K562 (cell line): ENCODE measurements at regions not wholly inside any gene's neighbourhood (a gene's known extent, or its start where the extent isn't known, plus 50 kb on each side); places are given as distances from the start of the nearest gene placed in this dataset.

Source experiments
- ATAC-seq: fragments of 200-7000 bp; cut with Tn5 transposase; 3 replicates; pipeline ENCODE4 v1.9.1; 2020; ENCODE audit warnings: moderate library complexity
- BruUV-seq: library from RNA; stranded (reverse); fragments of 400-500 nt; replicated peaks from 2 replicates; lab custom pipeline; 2021; lab: Mats Ljungman, UMichigan
- CTCF ChIA-PET: fragments of 300-600 bp; formaldehyde crosslinking; extraction: SDS; loops from one replicate; lab custom pipeline; 2021; ENCODE audit warnings: low intra/inter-chr PET ratio; lab: Yijun Ruan, JAX
- POLR2A ChIA-PET: fragments of 300-600, 350-650 bp; sonication (Branson Sonifier 250); formaldehyde crosslinking; extraction: SDS; loops from one replicate; lab custom pipeline; 2021; ENCODE audit warnings: antibody characterized with exemption, inconsistent platforms; lab: Yijun Ruan, JAX
- DNase-seq, 4 experiments: peaks; one replicate each; pipeline versions ENCODE4 v3.0.0 to v3.0.0-alpha.2; 2011 to 2018; ENCODE audit warnings: low spot score in 3 of 4, mixed read lengths in 3 of 4; ENCODE audit errors: extremely low read depth in 1 of 4
- FAIRE-seq: peaks from 2 replicates; lab custom pipeline; 2011; peaks lifted over from hg19 to GRCh38; lab: Jason Lieb, UNC
- H2AFZ ChIP-seq: 2 replicates; pipeline ENCODE4 v1.6.0; 2011; ENCODE audit warnings: low read depth, low read length, control low read depth, inconsistent platforms
- H3K27ac ChIP-seq: fragments of 200-600 bp; 3 replicates; pipeline ENCODE4 v1.8.0; 2011; ENCODE audit warnings: low read depth, mild to moderate bottlenecking, control low read depth, inconsistent platforms, low read length, moderate library complexity, mixed read lengths; ENCODE audit errors: extremely low read depth
- H3K27me3 ChIP-seq, 2 experiments: fragments of 300-600 bp in 1 of 2; 2 replicates in 1 of 2; 3 replicates in 1 of 2; pipeline versions ENCODE4 v1.6.0 to v1.8.0; 2011; ENCODE audit warnings: inconsistent platforms in 2 of 2, low read length in 2 of 2, mild to moderate bottlenecking in 1 of 2, mixed read lengths in 1 of 2, moderate library complexity in 1 of 2; ENCODE audit not compliant: control insufficient read depth in 2 of 2, insufficient read depth in 2 of 2
- H3K36me3 ChIP-seq: fragments of 300-600 bp; 3 replicates; pipeline ENCODE4 v1.8.0; 2011; ENCODE audit warnings: mild to moderate bottlenecking, low read length, inconsistent platforms; ENCODE audit not compliant: control insufficient read depth, insufficient read depth
- H3K4me1 ChIP-seq, 2 experiments: fragments of 200-600 bp in 1 of 2; replicated peaks in 1 of 2; 2 replicates in 1 of 2; 3 replicates in 1 of 2; pipeline versions ENCODE4 v1.5.1 to v1.8.0; 2011; ENCODE audit warnings: inconsistent platforms in 2 of 2, low read length in 2 of 2, mild to moderate bottlenecking in 1 of 2, mixed read lengths in 1 of 2, moderate library complexity in 1 of 2; ENCODE audit not compliant: control insufficient read depth in 2 of 2, insufficient read depth in 2 of 2
- H3K4me2 ChIP-seq: 2 replicates; pipeline ENCODE4 v1.6.1; 2011; ENCODE audit warnings: low read length, control low read depth, inconsistent platforms, mixed read lengths; ENCODE audit not compliant: insufficient read depth
- H3K4me3 ChIP-seq: fragments of 200-600 bp; sonication (generic), shearing (Covaris generic); 2 replicates; pipeline ENCODE4 v1.5.1; 2016; ENCODE audit warnings: control low read depth, inconsistent platforms
- H3K79me2 ChIP-seq: fragments of 200-600 bp; 3 replicates; pipeline ENCODE4 v1.8.0; 2011; ENCODE audit warnings: low read length, inconsistent platforms; ENCODE audit not compliant: control insufficient read depth, insufficient read depth
- H3K9ac ChIP-seq, 2 experiments: 2 replicates each; pipeline versions ENCODE4 v1.6.0 to v1.6.1; 2011; ENCODE audit warnings: low read depth in 2 of 2, low read length in 2 of 2, control low read depth in 1 of 2, inconsistent platforms in 1 of 2, mild to moderate bottlenecking in 1 of 2, mixed read lengths in 1 of 2; ENCODE audit not compliant: insufficient read depth in 1 of 2
- H3K9me1 ChIP-seq: one replicate; pipeline ENCODE4 v1.6.0; 2011; ENCODE audit warnings: inconsistent platforms, mild to moderate bottlenecking, low read length, moderate library complexity; ENCODE audit not compliant: control insufficient read depth, insufficient read depth
- H3K9me3 ChIP-seq: replicated peaks from 2 replicates; pipeline ENCODE4 v1.5.1; 2011; ENCODE audit warnings: low read depth, low read length, inconsistent platforms; ENCODE audit not compliant: control insufficient read depth, insufficient read depth
- H4K20me1 ChIP-seq: replicated peaks from 2 replicates; pipeline ENCODE4 v1.6.1; 2011; ENCODE audit warnings: low read length, inconsistent platforms, mixed read lengths; ENCODE audit not compliant: control insufficient read depth, insufficient read depth
- BRF1 ChIP-seq: IDR thresholded peaks from 3 replicates; pipeline ENCODE4 v1.6.1; 2011; ENCODE audit warnings: borderline replicate concordance, mild to moderate bottlenecking; ENCODE audit not compliant: insufficient read length; ENCODE audit errors: extremely low read depth
- FUS ChIP-seq: fragments of 200-400 bp; formaldehyde crosslinking; optimal IDR thresholded peaks from 2 replicates; pipeline ENCODE3; 2017; ENCODE audit warnings: low read depth, low read length
- LEF1 ChIP-seq: fragments of 450-650 bp; IDR thresholded peaks from 2 replicates; pipeline ENCODE4 v1.6.1; 2016; ENCODE audit warnings: mild to moderate bottlenecking
- MAZ ChIP-seq, 2 experiments: fragments of 450-650 bp in 1 of 2; sonication (generic) in 1 of 2; formaldehyde crosslinking; IDR thresholded peaks in 1 of 2; conservative IDR thresholded peaks in 1 of 2; 2 replicates each; pipeline versions ENCODE4 v1.4.0 to v1.5.0; 2020; ENCODE audit warnings: mild to moderate bottlenecking in 1 of 2, missing genetic modification reagents in 1 of 2
- MCM5 ChIP-seq: fragments of 450-650 bp; IDR thresholded peaks from 2 replicates; pipeline ENCODE4 v1.6.1; 2016; ENCODE audit warnings: low read depth
- RFX1 ChIP-seq: fragments of 450-650 bp; IDR thresholded peaks from 2 replicates; pipeline ENCODE4 v1.6.1; 2016; ENCODE audit warnings: mild to moderate bottlenecking, moderate library complexity
- SREBF1 ChIP-seq: fragments of 150-350 bp; IDR thresholded peaks from 2 replicates; pipeline ENCODE4 v1.6.1; 2014; ENCODE audit warnings: antibody characterized with exemption, low read depth, low read length, borderline replicate concordance
- SRF ChIP-seq, 2 experiments: fragments of 250-450, 450-650 bp in 1 of 2; sonication (Bioruptor Pico) in 1 of 2; sonication (generic) in 1 of 2; formaldehyde crosslinking; IDR thresholded peaks; 2 replicates each; pipeline versions ENCODE4 v1.5.0 to v1.5.1; 2020 to 2022; ENCODE audit warnings: mild to moderate bottlenecking in 1 of 2, missing genetic modification reagents in 1 of 2
- U2AF1 ChIP-seq: fragments of 200-400 bp; formaldehyde crosslinking; optimal IDR thresholded peaks from 2 replicates; pipeline ENCODE3; 2017; ENCODE audit warnings: mild to moderate bottlenecking, low read depth, low read length, moderate library complexity
- ZNF184 ChIP-seq: sonication (generic); formaldehyde crosslinking; IDR thresholded peaks from 2 replicates; pipeline ENCODE4 v1.5.0; 2020; ENCODE audit warnings: missing genetic modification reagents
- ZNF263 ChIP-seq: sonication (generic); formaldehyde crosslinking; IDR thresholded peaks from 2 replicates; pipeline ENCODE4 v1.8.0; 2022; ENCODE audit warnings: mild to moderate bottlenecking, missing genetic modification reagents, borderline replicate concordance
- ZNF583 ChIP-seq: fragments of 250-450 bp; sonication (Bioruptor Pico); IDR thresholded peaks from 2 replicates; pipeline ENCODE4 v1.4.0; 2020
- WGBS: fragments of 100-300 bp; shearing (Covaris generic); methylation state at CpG from one replicate; pipeline ENCODE4 v1.1.6; 2016; ENCODE audit warnings: low coverage, mixed read lengths; ENCODE audit not compliant: insufficient coverage; ENCODE audit errors: missing lambda C conversion rate; 5-methylcytosine and 5-hydroxymethylcytosine counted together
- in situ Hi-C: fragments of 300-500 bp; cut with MboI; formaldehyde crosslinking; loops from 4 replicates; pipeline ENCODE4 v1.15.0; 2018; ENCODE audit warnings: inconsistent platforms, mixed read lengths
- intact Hi-C: fragments of 100-400 bp; cut with micrococcal nuclease; formaldehyde crosslinking; loops from 2 replicates; pipeline ENCODE4 v1.14.2; 2022
- TF ChIP-seq, protein P1 (sequence below): sonication (generic); formaldehyde crosslinking; IDR thresholded peaks from 2 replicates; pipeline ENCODE4 v1.9.0; 2022; ENCODE audit warnings: mild to moderate bottlenecking, missing genetic modification reagents
- TF ChIP-seq, protein P2 (sequence below): fragments of 250-450 bp; sonication (Bioruptor Pico); IDR thresholded peaks from 2 replicates; pipeline ENCODE4 v1.4.0; 2020; ENCODE audit warnings: mild to moderate bottlenecking, moderate library complexity
- TF ChIP-seq, protein P3 (sequence below): fragments of 450-650 bp; IDR thresholded peaks from 2 replicates; pipeline ENCODE4 v1.7.1; 2018; ENCODE audit warnings: mild to moderate bottlenecking, low read depth; ENCODE audit not compliant: partially characterized antibody

DNA sequence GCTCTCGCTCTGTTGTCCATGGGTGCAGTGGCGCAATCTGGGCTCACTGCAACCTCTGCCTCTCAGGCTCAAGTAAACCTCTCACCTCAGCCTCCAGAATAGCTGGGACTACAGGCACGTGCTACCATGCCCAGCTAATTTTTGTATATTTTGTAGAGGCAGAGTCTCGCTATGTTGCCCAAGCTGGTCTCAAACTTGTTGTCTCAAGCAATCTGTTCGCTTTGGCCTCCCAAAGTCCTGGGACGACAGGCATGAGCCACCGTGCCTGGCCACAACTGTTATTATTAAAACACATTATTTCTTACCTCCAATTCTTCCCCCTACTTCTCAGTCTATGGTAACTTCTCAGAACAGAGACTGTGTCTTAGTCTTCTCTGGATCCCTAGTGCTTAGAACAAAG lies 143.3 kb downstream of the DICER1 start:
- Histone ChIP-seq H2AFZ (no peak overlapping the region), H3K36me3 (no peaks in the 10 kb centered on the region), H3K27me3 (peaks cover 3 to 22% of the 10 kb centered on the region in 2 experiments; a peak in 3 of 5 replicates), H3K4me1 (no peaks in the 10 kb centered on the region), H3K4me3 (no peak overlapping the region), H3K9ac (no peak overlapping the region), H3K27ac (no peak overlapping the region), H3K79me2 (no peaks in the 10 kb centered on the region), H3K9me1 (no peaks in the 10 kb centered on the region), H3K4me2 (no peak overlapping the region), H4K20me1 (no peaks in the 10 kb centered on the region), H3K9me3 (no peaks in the 10 kb centered on the region)
- TF ChIP-seq BRF1 (no peak), ZNF263 (no peak), MAZ (CRISPR knock-in tag; conservative IDR thresholded peaks at IDR 0.05 in 1 of 2, IDR thresholded peaks at IDR 0.05 in 1 of 2) (no peak), ZNF583 (CRISPR knock-in tag) (no peak), MCM5 (no peak), SRF (CRISPR knock-in tag; IDR thresholded peaks at IDR 0.05) (no peak), U2AF1 (no peak), ZNF184 (CRISPR knock-in tag) (no peak), RFX1 (no peak), SREBF1 (no peak), LEF1 (no peak), FUS (no peak)
- TF ChIP-seq, protein P1, sequence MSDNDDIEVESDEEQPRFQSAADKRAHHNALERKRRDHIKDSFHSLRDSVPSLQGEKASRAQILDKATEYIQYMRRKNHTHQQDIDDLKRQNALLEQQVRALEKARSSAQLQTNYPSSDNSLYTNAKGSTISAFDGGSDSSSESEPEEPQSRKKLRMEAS (CRISPR knock-in tag): no peak
- TF ChIP-seq, protein P2, sequence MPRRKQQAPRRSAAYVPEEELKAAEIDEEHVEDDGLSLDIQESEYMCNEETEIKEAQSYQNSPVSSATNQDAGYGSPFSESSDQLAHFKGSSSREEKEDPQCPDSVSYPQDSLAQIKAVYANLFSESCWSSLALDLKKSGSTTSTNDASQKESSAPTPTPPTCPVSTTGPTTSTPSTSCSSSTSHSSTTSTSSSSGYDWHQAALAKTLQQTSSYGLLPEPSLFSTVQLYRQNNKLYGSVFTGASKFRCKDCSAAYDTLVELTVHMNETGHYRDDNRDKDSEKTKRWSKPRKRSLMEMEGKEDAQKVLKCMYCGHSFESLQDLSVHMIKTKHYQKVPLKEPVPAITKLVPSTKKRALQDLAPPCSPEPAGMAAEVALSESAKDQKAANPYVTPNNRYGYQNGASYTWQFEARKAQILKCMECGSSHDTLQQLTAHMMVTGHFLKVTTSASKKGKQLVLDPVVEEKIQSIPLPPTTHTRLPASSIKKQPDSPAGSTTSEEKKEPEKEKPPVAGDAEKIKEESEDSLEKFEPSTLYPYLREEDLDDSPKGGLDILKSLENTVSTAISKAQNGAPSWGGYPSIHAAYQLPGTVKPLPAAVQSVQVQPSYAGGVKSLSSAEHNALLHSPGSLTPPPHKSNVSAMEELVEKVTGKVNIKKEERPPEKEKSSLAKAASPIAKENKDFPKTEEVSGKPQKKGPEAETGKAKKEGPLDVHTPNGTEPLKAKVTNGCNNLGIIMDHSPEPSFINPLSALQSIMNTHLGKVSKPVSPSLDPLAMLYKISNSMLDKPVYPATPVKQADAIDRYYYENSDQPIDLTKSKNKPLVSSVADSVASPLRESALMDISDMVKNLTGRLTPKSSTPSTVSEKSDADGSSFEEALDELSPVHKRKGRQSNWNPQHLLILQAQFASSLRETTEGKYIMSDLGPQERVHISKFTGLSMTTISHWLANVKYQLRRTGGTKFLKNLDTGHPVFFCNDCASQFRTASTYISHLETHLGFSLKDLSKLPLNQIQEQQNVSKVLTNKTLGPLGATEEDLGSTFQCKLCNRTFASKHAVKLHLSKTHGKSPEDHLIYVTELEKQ (CRISPR knock-in tag): no peak
- TF ChIP-seq, protein P3, sequence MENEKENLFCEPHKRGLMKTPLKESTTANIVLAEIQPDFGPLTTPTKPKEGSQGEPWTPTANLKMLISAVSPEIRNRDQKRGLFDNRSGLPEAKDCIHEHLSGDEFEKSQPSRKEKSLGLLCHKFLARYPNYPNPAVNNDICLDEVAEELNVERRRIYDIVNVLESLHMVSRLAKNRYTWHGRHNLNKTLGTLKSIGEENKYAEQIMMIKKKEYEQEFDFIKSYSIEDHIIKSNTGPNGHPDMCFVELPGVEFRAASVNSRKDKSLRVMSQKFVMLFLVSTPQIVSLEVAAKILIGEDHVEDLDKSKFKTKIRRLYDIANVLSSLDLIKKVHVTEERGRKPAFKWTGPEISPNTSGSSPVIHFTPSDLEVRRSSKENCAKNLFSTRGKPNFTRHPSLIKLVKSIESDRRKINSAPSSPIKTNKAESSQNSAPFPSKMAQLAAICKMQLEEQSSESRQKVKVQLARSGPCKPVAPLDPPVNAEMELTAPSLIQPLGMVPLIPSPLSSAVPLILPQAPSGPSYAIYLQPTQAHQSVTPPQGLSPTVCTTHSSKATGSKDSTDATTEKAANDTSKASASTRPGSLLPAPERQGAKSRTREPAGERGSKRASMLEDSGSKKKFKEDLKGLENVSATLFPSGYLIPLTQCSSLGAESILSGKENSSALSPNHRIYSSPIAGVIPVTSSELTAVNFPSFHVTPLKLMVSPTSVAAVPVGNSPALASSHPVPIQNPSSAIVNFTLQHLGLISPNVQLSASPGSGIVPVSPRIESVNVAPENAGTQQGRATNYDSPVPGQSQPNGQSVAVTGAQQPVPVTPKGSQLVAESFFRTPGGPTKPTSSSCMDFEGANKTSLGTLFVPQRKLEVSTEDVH: no peak
- intact Hi-C loops: no loop called here
- no TSS peak for BruUV-seq
- in situ Hi-C loops: no loop called here
- no peak for ATAC-seq
- WGBS: 0% methylated on average over 7 of the region's 7 CpGs
- no peak for FAIRE-seq
- no peak for DNase-seq
- ChIA-PET POLR2A (no interaction called here), CTCF (no interaction called here)
